HEK293T (cell line): ENCODE measurements at regions not wholly inside any gene's neighbourhood (a gene's known extent, or its start where the extent isn't known, plus 50 kb on each side); places are given as distances from the start of the nearest gene placed in this dataset.

ENCODE experiments used
- BHLHE40 ChIP-seq: fragments of 450-650 bp; IDR thresholded peaks from 2 replicates; pipeline ENCODE4 v1.6.1; 2016; ENCODE audit warnings: mild to moderate bottlenecking, moderate library complexity, borderline replicate concordance
- FOXA1 ChIP-seq: fragments of 450-650 bp; IDR thresholded peaks from 2 replicates; pipeline ENCODE4 v1.6.1; 2016; ENCODE audit warnings: mild to moderate bottlenecking
- L3MBTL2 ChIP-seq: fragments of 450-650 bp; conservative IDR thresholded peaks from 2 replicates; pipeline ENCODE4 v1.6.1; 2016; ENCODE audit warnings: mild to moderate bottlenecking
- SUZ12 ChIP-seq: fragments of 450-650 bp; IDR thresholded peaks from 2 replicates; pipeline ENCODE4 v1.6.1; 2016; ENCODE audit warnings: mild to moderate bottlenecking

GRCh38 chr10:64093946-64094535, 572.8 kb downstream of the REEP3 start:
- TF ChIP-seq FOXA1: no peak
- no peak for TF ChIP-seq SUZ12
- no peak for TF ChIP-seq L3MBTL2
- TF ChIP-seq BHLHE40: no peak
